ENCODE measurements at regions not wholly inside any gene's neighbourhood (a gene's known extent, or its start where the extent isn't known, plus 50 kb on each side); places are given as distances from the start of the nearest gene placed in this dataset.

DNA sequence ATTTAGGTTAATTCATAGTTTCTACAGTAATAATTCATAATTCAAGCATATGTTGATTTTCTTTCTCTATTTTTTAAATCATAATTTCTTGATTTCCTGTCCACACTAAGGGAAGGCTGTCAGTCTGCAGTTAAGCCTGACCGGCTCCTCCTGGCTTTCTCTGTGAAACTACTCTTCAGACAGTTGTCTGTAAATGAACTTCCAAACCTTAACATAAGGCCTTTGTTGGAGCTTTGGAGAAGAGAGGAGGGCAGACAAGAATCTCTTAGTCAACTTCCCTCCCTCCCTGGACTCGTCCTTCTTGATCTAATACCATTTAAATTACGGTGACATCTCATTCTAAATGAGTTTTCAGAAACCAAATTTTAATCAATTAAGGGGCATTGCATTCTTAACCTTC is 404.1 kb upstream of the ST6GAL2 start:
- H3K9me3 ChIP-seq: no peaks in the 10 kb centered on the region
- WGBS, 2 donors: 77 to 78% methylated on average over 3 of the region's 3 CpGs

DNA sequence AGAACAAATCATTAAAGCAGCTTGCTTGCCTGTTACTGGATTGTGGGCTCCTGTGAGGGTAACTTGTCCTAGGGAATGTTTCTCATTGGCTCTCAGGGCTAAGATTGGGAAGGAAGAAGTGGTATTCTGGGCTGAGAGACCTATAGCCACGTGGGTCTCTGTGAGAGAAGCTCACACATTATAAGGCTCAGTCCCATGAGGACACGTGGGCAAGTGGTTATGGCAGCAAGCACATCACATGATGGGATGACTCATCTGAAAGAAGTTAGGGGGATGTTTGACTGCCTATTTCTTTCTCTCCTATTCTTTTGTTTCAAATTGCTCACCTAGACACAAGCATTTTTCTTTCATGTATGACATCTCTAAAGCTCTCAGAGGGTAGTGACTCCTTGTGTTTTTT is 418.0 kb upstream of the ST6GAL2 start:
- TF ChIP-seq, protein P1, sequence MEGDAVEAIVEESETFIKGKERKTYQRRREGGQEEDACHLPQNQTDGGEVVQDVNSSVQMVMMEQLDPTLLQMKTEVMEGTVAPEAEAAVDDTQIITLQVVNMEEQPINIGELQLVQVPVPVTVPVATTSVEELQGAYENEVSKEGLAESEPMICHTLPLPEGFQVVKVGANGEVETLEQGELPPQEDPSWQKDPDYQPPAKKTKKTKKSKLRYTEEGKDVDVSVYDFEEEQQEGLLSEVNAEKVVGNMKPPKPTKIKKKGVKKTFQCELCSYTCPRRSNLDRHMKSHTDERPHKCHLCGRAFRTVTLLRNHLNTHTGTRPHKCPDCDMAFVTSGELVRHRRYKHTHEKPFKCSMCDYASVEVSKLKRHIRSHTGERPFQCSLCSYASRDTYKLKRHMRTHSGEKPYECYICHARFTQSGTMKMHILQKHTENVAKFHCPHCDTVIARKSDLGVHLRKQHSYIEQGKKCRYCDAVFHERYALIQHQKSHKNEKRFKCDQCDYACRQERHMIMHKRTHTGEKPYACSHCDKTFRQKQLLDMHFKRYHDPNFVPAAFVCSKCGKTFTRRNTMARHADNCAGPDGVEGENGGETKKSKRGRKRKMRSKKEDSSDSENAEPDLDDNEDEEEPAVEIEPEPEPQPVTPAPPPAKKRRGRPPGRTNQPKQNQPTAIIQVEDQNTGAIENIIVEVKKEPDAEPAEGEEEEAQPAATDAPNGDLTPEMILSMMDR (IDR thresholded peaks at IDR 0.05): no peak
- TF ChIP-seq POLR2A (IDR thresholded peaks at IDR 0.05): no peak
- 28 to 42% methylated on average over 2 of the region's 2 CpGs for WGBS, 2 donors
- DNase-seq: no peak

More for the DNA sequence above, 404.1 kb upstream of the ST6GAL2 start:
- TF ChIP-seq, protein P1 (IDR thresholded peaks at IDR 0.05): no peak
- TF ChIP-seq POLR2A (IDR thresholded peaks at IDR 0.05): no peak
- H3K36me3 ChIP-seq: no peaks in the 10 kb centered on the region
- no peaks in the 10 kb centered on the region for H3K27me3 ChIP-seq
- H3K27ac ChIP-seq: no peak overlapping the region
- DNase-seq: no peak
- no peak overlapping the region for H3K4me3 ChIP-seq
- intact Hi-C loops (cut with DNase I): no loop called here
- peaks cover 0 to 5% (median 0%) of the 10 kb centered on the region in 3 donors for H3K4me1 ChIP-seq

DNA sequence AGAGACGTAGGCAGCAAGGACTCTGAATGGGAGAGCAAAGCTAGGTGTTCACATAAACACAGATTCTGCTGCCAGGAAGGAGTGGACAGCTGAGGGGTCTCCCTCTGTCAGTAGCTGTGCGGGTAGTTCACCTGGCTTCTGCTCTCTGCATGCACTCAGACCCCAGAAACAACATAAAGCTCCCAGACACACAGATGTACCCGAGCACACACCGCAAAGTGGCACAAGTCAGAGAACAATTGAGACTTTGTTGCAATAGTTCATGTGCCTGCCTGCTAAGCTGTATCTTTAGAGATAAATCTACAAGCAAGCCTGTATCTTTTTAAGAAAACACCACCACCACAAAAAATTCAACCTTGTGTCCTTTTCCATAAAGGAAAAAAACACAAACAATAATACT is 420.0 kb upstream of the ST6GAL2 start:
- 71 to 74% methylated on average over 4 of the region's 4 CpGs for WGBS, 2 donors

More for the DNA sequence above, 418.0 kb upstream of the ST6GAL2 start:
- H3K27me3 ChIP-seq: no peaks in the 10 kb centered on the region
- no peaks in the 10 kb centered on the region for H3K4me1 ChIP-seq
- H3K36me3 ChIP-seq: no peaks in the 10 kb centered on the region
- H3K4me3 ChIP-seq: no peak overlapping the region
- intact Hi-C loops (cut with DNase I): no loop called here
- no peak overlapping the region for H3K27ac ChIP-seq
- no peaks in the 10 kb centered on the region for H3K9me3 ChIP-seq

DNA sequence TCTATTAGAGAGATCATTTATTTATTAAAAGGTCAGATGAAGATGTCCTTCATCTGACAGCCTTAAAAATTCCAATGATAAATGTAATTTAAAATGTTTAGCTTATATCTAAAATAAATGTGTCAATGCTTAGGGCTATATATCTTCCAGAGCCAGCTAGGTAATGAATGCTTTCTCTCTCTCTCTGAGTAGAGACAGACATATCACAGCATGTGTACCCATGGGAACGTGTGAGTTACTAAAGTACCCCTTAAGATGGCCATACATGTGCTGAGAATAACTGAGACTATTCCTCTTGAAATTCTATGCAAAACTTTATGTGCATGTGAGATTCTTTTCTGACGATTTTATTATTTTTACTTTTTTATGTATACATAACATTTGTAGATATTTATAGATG is 420.9 kb upstream of the ST6GAL2 start:
- no peak overlapping the region for H3K27ac ChIP-seq
- no peaks in the 10 kb centered on the region for H3K27me3 ChIP-seq
- intact Hi-C loops (cut with DNase I): no loop called here
- no peaks in the 10 kb centered on the region for H3K9me3 ChIP-seq
- no peaks in the 10 kb centered on the region for H3K4me1 ChIP-seq
- no peak overlapping the region for H3K4me3 ChIP-seq
- DNase-seq: no peak
- TF ChIP-seq POLR2A (IDR thresholded peaks at IDR 0.05): no peak
- TF ChIP-seq, protein P1 (IDR thresholded peaks at IDR 0.05): no peak
- WGBS, 2 donors: 43 to 55% methylated on average over 2 of the region's 2 CpGs
- H3K36me3 ChIP-seq: no peaks in the 10 kb centered on the region

More for the DNA sequence above, 420.0 kb upstream of the ST6GAL2 start:
- Histone ChIP-seq H3K4me3 (no peak overlapping the region), H3K4me1 (no peaks in the 10 kb centered on the region), H3K36me3 (no peaks in the 10 kb centered on the region), H3K27ac (no peak overlapping the region), H3K9me3 (no peaks in the 10 kb centered on the region), H3K27me3 (no peaks in the 10 kb centered on the region)
- DNase-seq: no peak
- TF ChIP-seq, protein P1 (IDR thresholded peaks at IDR 0.05): no peak
- no peak for TF ChIP-seq POLR2A (IDR thresholded peaks at IDR 0.05)
- intact Hi-C loops (cut with DNase I): no loop called here

DNA sequence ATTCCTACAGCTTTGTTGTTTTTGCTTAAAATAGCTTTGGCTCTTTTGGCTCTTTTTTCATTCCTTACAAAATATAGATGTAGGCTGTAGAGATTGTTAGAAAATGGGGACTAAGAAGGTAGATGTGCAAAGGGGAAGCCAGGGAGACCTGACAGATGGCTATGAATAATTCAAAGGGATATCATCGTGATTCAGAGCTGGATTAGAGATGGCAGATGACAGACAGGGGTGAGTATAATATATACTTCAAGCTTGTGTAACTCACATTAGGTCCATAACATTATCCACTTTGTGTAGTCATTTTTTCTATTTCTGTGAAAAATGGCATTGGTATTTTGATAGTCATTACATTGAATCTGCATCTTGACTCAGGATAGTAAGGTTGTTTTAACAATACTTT is 422.9 kb upstream of the ST6GAL2 start:
- TF ChIP-seq, protein P1 (IDR thresholded peaks at IDR 0.05): no peak
- no peak for TF ChIP-seq POLR2A (IDR thresholded peaks at IDR 0.05)
- intact Hi-C loops (cut with DNase I): no loop called here
- H3K27ac ChIP-seq: no peak overlapping the region
- H3K36me3 ChIP-seq: no peaks in the 10 kb centered on the region
- H3K27me3 ChIP-seq: no peaks in the 10 kb centered on the region
- H3K4me3 ChIP-seq: no peak overlapping the region
- 72 to 75% methylated on average over 1 of the region's 1 CpG for WGBS, 2 donors
- H3K4me1 ChIP-seq: peaks cover 0 to 5% (median 0%) of the 10 kb centered on the region in 3 donors
- H3K9me3 ChIP-seq: no peaks in the 10 kb centered on the region
- no peak for DNase-seq

Measured in esophagus squamous epithelium (tissue), 5 donors.